GM23248 (cell line): ENCODE measurements at regions not wholly inside any gene's neighbourhood (a gene's known extent, or its start where the extent isn't known, plus 50 kb on each side); places are given as distances from the start of the nearest gene placed in this dataset.

Source experiments
- EZH2 ChIP-seq: fragments of 200-600 bp; sonication (generic); IDR thresholded peaks from 2 replicates; pipeline ENCODE4 v1.6.1; 2018; ENCODE audit warnings: antibody characterized with exemption, mild to moderate bottlenecking; ENCODE audit not compliant: insufficient read depth, poor library complexity, severe bottlenecking
- EZH2phosphoT487 ChIP-seq: fragments of 200-600 bp; sonication (generic); IDR thresholded peaks from 2 replicates; pipeline ENCODE4 v1.6.1; 2018; ENCODE audit warnings: antibody characterized with exemption, moderate library complexity, mild to moderate bottlenecking, low read depth; ENCODE audit not compliant: insufficient read depth

GRCh38 chr19:31910224-31910623 lies 435.2 kb upstream of the ZNF507 start:
- TF ChIP-seq EZH2 (no peak), EZH2phosphoT487 (no peak)
